Neural progenitor cell (in vitro differentiated cells): ENCODE measurements at regions not wholly inside any gene's neighbourhood (a gene's known extent, or its start where the extent isn't known, plus 50 kb on each side); places are given as distances from the start of the nearest gene placed in this dataset.

Experiments used
- CTCF ChIP-seq: fragments of 200-600 bp; sonication (generic); IDR thresholded peaks from 2 replicates; pipeline ENCODE4 v1.5.1; 2017; ENCODE audit warnings: antibody characterized with exemption, mild to moderate bottlenecking
- EZH2 ChIP-seq: fragments of 200-600 bp; sonication (generic); IDR thresholded peaks from 2 replicates; pipeline ENCODE4 v1.6.1; 2017; ENCODE audit warnings: antibody characterized with exemption, mild to moderate bottlenecking, moderate library complexity

- no peak for TF ChIP-seq CTCF
- no peak for TF ChIP-seq EZH2
Observed at GRCh38 chr2:153584244-153584643, 105.7 kb upstream of the RPRM start.
